ENCODE measurements at regions not wholly inside any gene's neighbourhood (a gene's known extent, or its start where the extent isn't known, plus 50 kb on each side); places are given as distances from the start of the nearest gene placed in this dataset.

DNA sequence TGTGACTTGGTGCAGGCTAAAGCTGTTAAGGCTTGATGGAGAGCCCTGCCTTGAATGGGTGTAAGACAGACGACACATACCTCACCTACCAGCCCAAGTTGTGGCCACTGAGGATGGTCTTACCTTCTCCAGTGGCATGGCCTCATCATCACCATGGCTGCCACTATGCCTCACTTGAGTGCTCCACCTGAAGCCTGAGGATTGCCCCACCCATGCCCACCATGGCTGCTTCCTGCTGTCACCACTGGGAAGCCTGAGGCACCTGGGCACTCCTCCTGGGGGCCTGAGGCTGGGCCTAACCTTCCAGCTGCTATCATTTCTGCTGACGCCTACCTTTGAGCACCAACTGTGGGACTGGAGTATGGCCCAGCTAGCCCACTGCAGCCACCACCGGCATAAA, 1605.7 kb upstream of the FLRT2 start:
- ChIA-PET CTCF (no interaction called here), POLR2A (no interaction called here)
- Histone ChIP-seq H3K4me1 (ENCODE audit: control insufficient read depth, insufficient read depth, low read length) (no peaks in the 10 kb centered on the region), H3K4me3 (ENCODE audit: low read depth in 2 of 2, low read length in 2 of 2) (no peak overlapping the region), H3K9me3 (ENCODE audit: control insufficient read depth, insufficient read depth, low read depth, low read length) (no peaks in the 10 kb centered on the region), H3K27me3 (ENCODE audit: control insufficient read depth, insufficient read depth, low read length) (no peaks in the 10 kb centered on the region), H3K36me3 (ENCODE audit: control insufficient read depth, insufficient read depth, low read length) (no peaks in the 10 kb centered on the region), H3K27ac (ENCODE audit: low read length) (no peak overlapping the region)
- TF ChIP-seq, protein P1, sequence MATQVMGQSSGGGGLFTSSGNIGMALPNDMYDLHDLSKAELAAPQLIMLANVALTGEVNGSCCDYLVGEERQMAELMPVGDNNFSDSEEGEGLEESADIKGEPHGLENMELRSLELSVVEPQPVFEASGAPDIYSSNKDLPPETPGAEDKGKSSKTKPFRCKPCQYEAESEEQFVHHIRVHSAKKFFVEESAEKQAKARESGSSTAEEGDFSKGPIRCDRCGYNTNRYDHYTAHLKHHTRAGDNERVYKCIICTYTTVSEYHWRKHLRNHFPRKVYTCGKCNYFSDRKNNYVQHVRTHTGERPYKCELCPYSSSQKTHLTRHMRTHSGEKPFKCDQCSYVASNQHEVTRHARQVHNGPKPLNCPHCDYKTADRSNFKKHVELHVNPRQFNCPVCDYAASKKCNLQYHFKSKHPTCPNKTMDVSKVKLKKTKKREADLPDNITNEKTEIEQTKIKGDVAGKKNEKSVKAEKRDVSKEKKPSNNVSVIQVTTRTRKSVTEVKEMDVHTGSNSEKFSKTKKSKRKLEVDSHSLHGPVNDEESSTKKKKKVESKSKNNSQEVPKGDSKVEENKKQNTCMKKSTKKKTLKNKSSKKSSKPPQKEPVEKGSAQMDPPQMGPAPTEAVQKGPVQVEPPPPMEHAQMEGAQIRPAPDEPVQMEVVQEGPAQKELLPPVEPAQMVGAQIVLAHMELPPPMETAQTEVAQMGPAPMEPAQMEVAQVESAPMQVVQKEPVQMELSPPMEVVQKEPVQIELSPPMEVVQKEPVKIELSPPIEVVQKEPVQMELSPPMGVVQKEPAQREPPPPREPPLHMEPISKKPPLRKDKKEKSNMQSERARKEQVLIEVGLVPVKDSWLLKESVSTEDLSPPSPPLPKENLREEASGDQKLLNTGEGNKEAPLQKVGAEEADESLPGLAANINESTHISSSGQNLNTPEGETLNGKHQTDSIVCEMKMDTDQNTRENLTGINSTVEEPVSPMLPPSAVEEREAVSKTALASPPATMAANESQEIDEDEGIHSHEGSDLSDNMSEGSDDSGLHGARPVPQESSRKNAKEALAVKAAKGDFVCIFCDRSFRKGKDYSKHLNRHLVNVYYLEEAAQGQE (IDR thresholded peaks at IDR 0.05; ENCODE audit: insufficient read depth in 1 of 2, low read depth in 2 of 2, low read length in 1 of 2) = no peak
- TF ChIP-seq TCF7L2 (IDR thresholded peaks at IDR 0.05; ENCODE audit: low read depth, low read length) (no peak), SIN3A (IDR thresholded peaks at IDR 0.05; ENCODE audit: borderline replicate concordance, insufficient read depth, low read depth, low read length) (no peak)
- BruUV-seq (replicated peaks) = no TSS peak
- no peak for DNase-seq (ENCODE audit: low read depth, low spot score)
- ATAC-seq = no peak
- in situ Hi-C loops (cut with HindIII; ENCODE audit: low pct_unique_long_range_greater_than_20kb, low sequenced_read_pairs) (no loop called here), intact Hi-C loops (cut with micrococcal nuclease; ENCODE audit: unreplicated experiment) (no loop called here)

DNA sequence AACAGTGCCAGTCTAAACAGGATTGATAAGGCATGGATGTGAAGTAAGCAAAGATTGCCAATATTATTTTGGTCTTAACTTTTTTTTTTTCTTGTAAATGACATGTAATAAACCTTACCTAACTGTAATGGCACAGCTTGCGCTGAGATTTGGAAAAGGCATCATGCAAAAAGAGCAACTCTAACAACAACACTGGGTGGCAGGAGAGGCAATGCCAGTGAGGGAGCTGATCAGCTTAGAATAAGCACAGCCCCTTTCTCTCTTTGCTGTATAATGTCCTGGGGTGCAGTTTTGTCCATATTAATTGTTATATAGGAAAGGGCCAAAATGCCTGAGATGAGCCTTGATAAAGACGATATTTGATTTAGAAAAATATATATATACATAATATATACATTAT, 1589.7 kb upstream of the FLRT2 start:
- POLR2A ChIA-PET = no interaction called here
- no peaks in the 10 kb centered on the region for H3K36me3 ChIP-seq (ENCODE audit: control insufficient read depth, insufficient read depth, low read length)
- no peaks in the 10 kb centered on the region for H3K27me3 ChIP-seq (ENCODE audit: control insufficient read depth, insufficient read depth, low read length)
- DNase-seq (ENCODE audit: low read depth, low spot score) = no peak
- in situ Hi-C loops (cut with HindIII; ENCODE audit: low pct_unique_long_range_greater_than_20kb, low sequenced_read_pairs) = no loop called here
- BruUV-seq (replicated peaks) = no TSS peak
- TF ChIP-seq, protein P1 (IDR thresholded peaks at IDR 0.05; ENCODE audit: insufficient read depth in 1 of 2, low read depth in 2 of 2, low read length in 1 of 2) = no peak
- TF ChIP-seq TCF7L2 (IDR thresholded peaks at IDR 0.05; ENCODE audit: low read depth, low read length) (no peak), SIN3A (IDR thresholded peaks at IDR 0.05; ENCODE audit: borderline replicate concordance, insufficient read depth, low read depth, low read length) (no peak), POLR2AphosphoS5 (IDR thresholded peaks at IDR 0.05; ENCODE audit: low read depth, low read length) (no peak), CTCF (IDR thresholded peaks at IDR 0.05) (no peak)
- H3K9me3 ChIP-seq (ENCODE audit: control insufficient read depth, insufficient read depth, low read depth, low read length) = no peaks in the 10 kb centered on the region
- no peak overlapping the region for H3K27ac ChIP-seq (ENCODE audit: low read length)
- no peak overlapping the region for H3K4me3 ChIP-seq (ENCODE audit: low read depth in 2 of 2, low read length in 2 of 2)
- no peak for ATAC-seq
- CTCF ChIA-PET = no interaction called here
- intact Hi-C loops (cut with micrococcal nuclease; ENCODE audit: unreplicated experiment) = no loop called here
- H3K4me1 ChIP-seq (ENCODE audit: control insufficient read depth, insufficient read depth, low read length) = no peaks in the 10 kb centered on the region
